C4-2B (cell line): ENCODE measurements at regions not wholly inside any gene's neighbourhood (a gene's known extent, or its start where the extent isn't known, plus 50 kb on each side); places are given as distances from the start of the nearest gene placed in this dataset.

ENCODE experiments used
- H3K27ac ChIP-seq: fragments of 450-650 bp; 2 replicates; pipeline ENCODE4 v1.5.1; 2017
- ZFX ChIP-seq: fragments of 450-650 bp; IDR thresholded peaks from 2 replicates; pipeline ENCODE4 v1.6.1; 2017
- TF ChIP-seq, protein P1 (sequence below): fragments of 450-650 bp; conservative IDR thresholded peaks from 2 replicates; pipeline ENCODE4 v1.5.1; 2017; ENCODE audit warnings: mild to moderate bottlenecking

DNA sequence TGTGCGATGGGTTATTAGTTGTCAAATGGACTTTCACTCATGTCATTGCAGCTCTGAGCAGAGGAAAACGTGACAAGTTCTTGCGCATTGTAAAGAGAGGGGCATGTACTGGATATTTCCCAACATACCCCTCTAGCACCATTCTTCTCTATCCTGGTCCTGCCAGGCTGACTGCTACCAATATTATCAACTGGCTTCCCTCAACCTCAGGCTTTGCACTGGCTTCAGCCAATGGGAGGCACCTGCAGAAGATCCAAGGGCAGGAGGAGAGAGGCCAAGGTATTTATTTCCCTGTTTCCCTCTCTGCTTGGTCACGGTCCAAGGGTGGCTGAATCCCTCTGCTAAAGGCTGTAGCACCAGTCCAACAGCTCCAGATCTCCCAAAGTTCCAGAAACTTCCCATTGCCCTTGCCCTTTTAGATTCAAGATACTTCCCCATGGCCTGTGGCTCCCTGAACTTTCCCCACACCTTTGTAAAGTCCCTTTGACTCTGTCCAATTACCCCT, 175.6 kb upstream of the NECTIN1 start:
- TF ChIP-seq, protein P1, sequence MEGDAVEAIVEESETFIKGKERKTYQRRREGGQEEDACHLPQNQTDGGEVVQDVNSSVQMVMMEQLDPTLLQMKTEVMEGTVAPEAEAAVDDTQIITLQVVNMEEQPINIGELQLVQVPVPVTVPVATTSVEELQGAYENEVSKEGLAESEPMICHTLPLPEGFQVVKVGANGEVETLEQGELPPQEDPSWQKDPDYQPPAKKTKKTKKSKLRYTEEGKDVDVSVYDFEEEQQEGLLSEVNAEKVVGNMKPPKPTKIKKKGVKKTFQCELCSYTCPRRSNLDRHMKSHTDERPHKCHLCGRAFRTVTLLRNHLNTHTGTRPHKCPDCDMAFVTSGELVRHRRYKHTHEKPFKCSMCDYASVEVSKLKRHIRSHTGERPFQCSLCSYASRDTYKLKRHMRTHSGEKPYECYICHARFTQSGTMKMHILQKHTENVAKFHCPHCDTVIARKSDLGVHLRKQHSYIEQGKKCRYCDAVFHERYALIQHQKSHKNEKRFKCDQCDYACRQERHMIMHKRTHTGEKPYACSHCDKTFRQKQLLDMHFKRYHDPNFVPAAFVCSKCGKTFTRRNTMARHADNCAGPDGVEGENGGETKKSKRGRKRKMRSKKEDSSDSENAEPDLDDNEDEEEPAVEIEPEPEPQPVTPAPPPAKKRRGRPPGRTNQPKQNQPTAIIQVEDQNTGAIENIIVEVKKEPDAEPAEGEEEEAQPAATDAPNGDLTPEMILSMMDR, result no peak
- TF ChIP-seq ZFX, result no peak
- no peak overlapping the region for H3K27ac ChIP-seq

DNA sequence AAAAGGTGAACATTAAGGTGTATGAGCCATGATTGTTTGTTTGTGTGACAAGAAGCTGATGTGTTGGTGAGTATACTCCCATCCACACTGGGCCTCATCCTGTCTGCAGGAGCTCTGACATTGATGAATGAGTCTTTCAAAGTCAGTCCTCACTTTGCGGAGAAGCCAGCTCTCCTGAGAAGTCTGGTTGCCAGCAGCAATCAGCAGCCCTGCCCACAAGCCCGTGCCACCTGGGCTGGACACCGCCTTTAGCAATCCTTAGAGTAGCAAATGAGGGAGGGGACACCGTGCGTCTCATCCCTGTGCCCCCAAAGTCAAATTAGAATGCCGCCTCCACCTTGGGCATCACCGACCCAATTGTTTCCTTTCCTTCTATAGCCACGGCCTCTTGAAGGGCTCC, 174.8 kb upstream of the NECTIN1 start:
- TF ChIP-seq ZFX, result no peak
- TF ChIP-seq, protein P1, result no peak

DNA sequence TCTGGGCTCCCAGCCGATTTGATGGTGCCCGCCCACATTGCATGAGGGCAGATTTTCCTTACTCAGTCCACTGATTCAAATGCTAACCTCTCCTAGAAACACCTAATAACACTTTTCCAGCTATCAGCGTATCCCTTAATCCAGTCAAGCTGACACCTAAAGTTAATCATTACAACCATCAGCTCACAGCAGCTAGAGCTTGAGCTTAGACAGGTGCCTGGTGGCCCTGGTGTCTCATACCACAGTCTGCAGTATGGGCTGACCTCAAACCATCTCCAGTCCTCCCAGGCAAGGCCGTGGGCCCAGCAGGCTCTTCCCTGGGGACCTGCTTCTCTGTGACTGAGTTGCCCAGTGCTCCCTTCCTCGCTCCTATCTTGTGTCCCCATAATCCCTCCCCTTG, 174.4 kb upstream of the NECTIN1 start:
- H3K27ac ChIP-seq, result no peak overlapping the region
- TF ChIP-seq, protein P1, result no peak
- TF ChIP-seq ZFX, result no peak

More for the DNA sequence above, 174.8 kb upstream of the NECTIN1 start:
- no peak overlapping the region for H3K27ac ChIP-seq

DNA sequence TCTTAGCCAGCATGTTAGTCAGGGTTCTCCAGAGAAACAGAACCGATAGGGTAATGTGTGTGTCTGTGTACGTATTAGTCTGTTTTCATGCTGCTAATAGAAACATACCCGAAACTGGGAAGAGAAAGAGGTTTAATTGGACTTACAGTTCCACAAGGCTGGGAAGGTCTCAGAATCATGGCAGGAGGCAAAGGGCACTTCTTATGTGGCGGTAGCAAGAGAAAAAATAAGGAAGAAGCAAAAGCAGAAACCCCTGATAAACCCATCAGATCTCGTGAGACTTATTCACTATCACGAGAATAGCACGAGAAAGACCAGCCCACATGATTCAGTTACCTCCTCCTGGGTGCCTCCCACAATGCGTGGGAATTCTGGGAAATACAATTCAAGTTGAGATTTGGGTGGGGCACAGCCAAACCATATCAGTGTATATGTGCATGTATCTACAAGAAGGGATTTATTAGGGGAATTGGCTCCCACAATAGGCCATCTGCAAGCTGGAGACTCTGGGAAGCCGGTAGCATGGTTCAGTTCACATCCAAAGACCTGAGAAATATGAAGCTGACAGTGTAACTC, 173.7 kb upstream of the NECTIN1 start:
- H3K27ac ChIP-seq, result no peak overlapping the region
- TF ChIP-seq, protein P1, result no peak
- TF ChIP-seq ZFX, result no peak

DNA sequence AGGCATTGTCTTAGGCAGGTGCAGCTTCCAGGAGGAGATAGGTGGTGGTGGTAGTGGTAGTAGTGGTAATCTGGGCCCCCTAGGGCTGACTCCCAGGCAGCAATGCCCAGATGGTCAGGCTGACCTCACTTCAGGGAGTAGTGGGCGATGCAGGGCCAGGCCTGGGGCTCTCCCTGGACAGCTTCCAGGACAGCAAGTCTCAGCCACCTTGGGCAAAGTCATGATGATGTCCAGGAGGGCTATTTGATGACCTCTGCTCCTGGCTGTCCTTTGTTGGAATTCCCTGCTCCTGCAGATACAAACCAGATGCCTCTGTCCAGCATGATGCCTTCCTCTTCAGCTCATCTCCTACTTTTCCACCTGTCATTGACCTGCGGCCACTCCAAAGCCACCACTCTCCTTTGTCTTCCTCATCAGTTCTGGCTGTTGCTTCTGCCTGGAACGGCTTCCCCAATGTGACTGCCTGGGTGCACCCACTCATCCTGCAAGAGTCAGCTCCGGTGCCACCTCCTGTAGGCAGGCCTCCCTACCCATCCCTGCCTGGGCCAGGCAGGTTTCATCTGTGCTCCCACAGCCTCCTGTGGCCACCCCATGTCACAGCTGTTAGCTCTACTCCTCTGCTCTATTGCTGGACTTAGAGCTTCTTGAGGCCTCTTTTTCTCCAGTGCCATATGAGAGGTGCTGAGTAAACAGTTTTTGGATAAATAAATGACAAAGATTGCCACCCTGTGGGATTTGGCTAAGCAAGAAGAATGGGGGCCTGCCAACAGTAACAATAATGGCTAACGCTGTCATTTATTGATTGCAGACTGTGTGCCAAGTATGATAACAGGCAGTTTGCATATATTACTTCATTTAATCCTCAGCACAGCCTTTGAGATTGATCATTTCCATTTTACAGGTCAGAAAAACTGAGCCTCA, 172.9 kb upstream of the NECTIN1 start:
- TF ChIP-seq ZFX, result no peak
- TF ChIP-seq, protein P1, result no peak
- no peak overlapping the region for H3K27ac ChIP-seq

DNA sequence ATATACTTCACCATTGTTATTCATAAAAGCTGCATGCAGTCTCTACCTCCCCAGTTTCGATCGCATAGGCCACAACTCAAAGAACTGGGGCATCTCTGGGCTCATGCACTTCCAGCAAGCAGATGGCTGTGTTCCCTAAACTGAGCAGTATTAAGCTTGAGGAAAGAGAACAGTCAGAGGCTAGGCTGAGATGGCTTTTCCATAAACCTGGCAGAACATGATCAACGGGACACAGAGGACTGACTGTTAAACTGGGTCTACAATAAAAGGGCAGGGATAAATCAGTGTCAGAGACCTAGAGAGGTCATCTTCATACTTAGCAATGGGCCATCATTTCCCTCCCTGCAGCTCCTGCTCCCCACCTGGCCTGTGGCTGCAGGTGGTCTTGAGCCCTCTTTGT, 171.0 kb upstream of the NECTIN1 start:
- no peak for TF ChIP-seq ZFX
- TF ChIP-seq, protein P1, result no peak
- H3K27ac ChIP-seq, result no peak overlapping the region

DNA sequence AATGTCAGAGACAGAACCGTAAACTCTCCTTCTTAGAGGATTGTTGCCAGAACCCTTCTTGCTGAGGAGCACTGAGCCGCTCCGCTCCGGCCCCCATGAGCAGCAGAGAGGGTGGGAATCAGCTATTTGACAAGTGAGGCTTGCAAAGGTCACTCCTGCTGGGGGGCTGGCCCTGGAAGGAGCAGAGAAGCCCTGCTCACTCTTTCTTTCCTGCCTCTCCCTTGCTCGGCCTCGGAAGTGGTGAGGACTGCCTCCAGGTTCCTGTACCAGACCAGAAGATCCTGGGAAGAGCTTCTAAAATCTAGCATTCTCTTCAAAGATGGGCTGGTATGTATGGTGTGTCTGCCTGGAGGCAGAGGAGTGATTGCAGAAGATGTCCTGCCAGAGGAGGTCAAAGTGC, 168.6 kb upstream of the NECTIN1 start:
- TF ChIP-seq, protein P1, result no peak
- no peak for TF ChIP-seq ZFX

More for the DNA sequence above, 168.6 kb upstream of the NECTIN1 start:
- H3K27ac ChIP-seq, result no peak overlapping the region
